ENCODE measurements at regions not wholly inside any gene's neighbourhood (a gene's known extent, or its start where the extent isn't known, plus 50 kb on each side); places are given as distances from the start of the nearest gene placed in this dataset.
"Not testable (repeated sequence)": the region's sequence is repeated elsewhere in the genome, so short reads cannot be mapped to it uniquely, and the experiment has no call there.

GRCh38 chrX:1102221-1102620 is 110.2 kb downstream of the CRLF2 start:
- H4K5ac ChIP-seq (ENCODE audit: low read depth, low read length); H3K9me1 ChIP-seq (ENCODE audit: insufficient read depth, low read length); H3K18ac ChIP-seq (ENCODE audit: low read depth, low read length); H2AK5ac ChIP-seq (ENCODE audit: low read depth, low read length); H4K20me1 ChIP-seq (ENCODE audit: insufficient read depth, low read length); H3K27ac ChIP-seq (ENCODE audit: insufficient read depth, low read length); H2BK20ac ChIP-seq (ENCODE audit: low read depth, low read length); intact Hi-C loops (cut with micrococcal nuclease); H3K4ac ChIP-seq (ENCODE audit: low read depth, low read length); ATAC-seq (ENCODE audit: low read depth); H3K4me3 ChIP-seq (ENCODE audit: insufficient read depth, low read depth, low read length); H3K9ac ChIP-seq (ENCODE audit: low read depth, low read length); CTCF ChIA-PET; H3K23ac ChIP-seq (ENCODE audit: low read depth, low read length); H2AFZ ChIP-seq (replicated peaks; ENCODE audit: low read length, poor library complexity); H3K36me3 ChIP-seq (ENCODE audit: control insufficient read depth, insufficient read depth, low read length); H4K8ac ChIP-seq (ENCODE audit: low read depth in 2 of 2, low read length in 2 of 2); H3K56ac ChIP-seq (ENCODE audit: extremely low read depth, insufficient read depth, low read length); in situ Hi-C loops (cut with MboI; ENCODE audit: low sequenced_read_pairs); H2BK120ac ChIP-seq (ENCODE audit: low read depth, low read length); H2BK15ac ChIP-seq (ENCODE audit: low read depth, low read length); H3K4me1 ChIP-seq (ENCODE audit: control insufficient read depth, insufficient read depth, low read length); BruUV-seq (replicated peaks); dilution Hi-C loops (cut with HindIII; ENCODE audit: low sequenced_read_pairs, unreplicated experiment); H2BK5ac ChIP-seq (ENCODE audit: low read depth, low read length, poor library complexity, severe bottlenecking); H3K14ac ChIP-seq (replicated peaks; ENCODE audit: low read depth, low read length); H4K91ac ChIP-seq (ENCODE audit: insufficient read depth, low read depth, low read length); POLR2A ChIA-PET (ENCODE audit: unreplicated experiment); H3K27me3 ChIP-seq (ENCODE audit: control insufficient read depth, insufficient read depth, low read length); H3K4me2 ChIP-seq (ENCODE audit: low read depth, low read length); H3K79me1 ChIP-seq (ENCODE audit: low read depth in 1 of 2, low read length in 2 of 2); H2AK9ac ChIP-seq (replicated peaks; ENCODE audit: low read depth, low read length, poor library complexity); DNase-seq: not testable (repeated sequence)
- peaks cover 31% of the 10 kb centered on the region for H3K9me3 ChIP-seq (ENCODE audit: control insufficient read depth, insufficient read depth, low read length)
